CD4-positive, alpha-beta T cell (primary cell): ENCODE measurements at regions not wholly inside any gene's neighbourhood (a gene's known extent, or its start where the extent isn't known, plus 50 kb on each side); places are given as distances from the start of the nearest gene placed in this dataset.

Source experiments
- ATAC-seq: fragments of 200-7000 bp; cut with Tn5 transposase; one replicate; pipeline ENCODE4 v1.10.0; 2022; ENCODE audit warnings: mild to moderate bottlenecking; ENCODE audit not compliant: poor library complexity
- CTCF ChIA-PET: fragments of 350-600 bp; sonication (Branson Sonifier 250); formaldehyde crosslinking; loops from one replicate; lab custom pipeline; 2021; ENCODE audit warnings: antibody characterized with exemption, inconsistent platforms; lab: Charles Lee
- POLR2A ChIA-PET: fragments of 350-600 bp; sonication (Branson Sonifier 250); formaldehyde crosslinking; loops from one replicate; lab custom pipeline; 2021; ENCODE audit warnings: antibody characterized with exemption, inconsistent platforms; lab: Charles Lee
- DNase-seq, 14 experiments: peaks; one replicate each; pipeline ENCODE4 v3.0.0-alpha.2; 2013 to 2020; ENCODE audit warnings: mixed read lengths in 2 of 14
- H3K27ac ChIP-seq, 2 donors: one replicate each; pipeline versions ENCODE4 v1.5.1 to v1.7.0; 2013; ENCODE audit warnings: low read length in 2 of 2, low read depth in 1 of 2, mild to moderate bottlenecking in 1 of 2
- H3K27me3 ChIP-seq, 2 experiments: 1 replicate in 1 of 2; 2 replicates in 1 of 2; pipeline versions ENCODE4 v1.6.1 to v1.7.0; 2013; ENCODE audit warnings: low read length in 2 of 2, control low read depth in 1 of 2, mild to moderate bottlenecking in 1 of 2, moderate library complexity in 1 of 2; ENCODE audit not compliant: insufficient read depth in 2 of 2, control insufficient read depth in 1 of 2
- H3K36me3 ChIP-seq: one replicate; pipeline ENCODE4 v1.6.1; 2013; ENCODE audit warnings: low read length, control low read depth; ENCODE audit not compliant: insufficient read depth
- H3K4me1 ChIP-seq: one replicate; pipeline ENCODE4 v1.6.1; 2013; ENCODE audit warnings: low read length, control low read depth; ENCODE audit not compliant: insufficient read depth
- H3K4me3 ChIP-seq: one replicate; pipeline ENCODE4 v1.5.1; 2013; ENCODE audit warnings: mild to moderate bottlenecking, low read length, moderate library complexity
- H3K9me3 ChIP-seq, 2 experiments: 1 replicate in 1 of 2; 2 replicates in 1 of 2; pipeline versions ENCODE4 v1.6.1 to v1.7.0; 2013; ENCODE audit warnings: low read length in 2 of 2, mild to moderate bottlenecking in 2 of 2, control low read depth in 1 of 2, moderate library complexity in 1 of 2; ENCODE audit not compliant: control insufficient read depth in 1 of 2, insufficient read depth in 1 of 2
- H3K27ac Mint-ChIP-seq: one replicate; pipeline ENCODE4 v1.8.0; 2020; ENCODE audit warnings: mixed read lengths
- H3K27me3 Mint-ChIP-seq: one replicate; pipeline ENCODE4 v1.8.0; 2021; ENCODE audit warnings: mixed read lengths
- H3K36me3 Mint-ChIP-seq: one replicate; pipeline ENCODE4 v1.8.0; 2021; ENCODE audit warnings: low read depth, mixed read lengths
- H3K4me1 Mint-ChIP-seq: one replicate; pipeline ENCODE4 v1.8.0; 2021; ENCODE audit warnings: low read depth, mixed read lengths
- H3K4me3 Mint-ChIP-seq: one replicate; pipeline ENCODE4 v1.8.0; 2020; ENCODE audit warnings: mild to moderate bottlenecking, mixed read lengths
- H3K9me3 Mint-ChIP-seq: one replicate; pipeline ENCODE4 v1.8.0; 2020; ENCODE audit warnings: mixed read lengths
- CTCF ChIP-seq: fragments of 200-600 bp; IDR thresholded peaks from one replicate; pipeline ENCODE4 v1.8.0; 2022; ENCODE audit warnings: antibody characterized with exemption, mild to moderate bottlenecking
- intact Hi-C, 2 experiments: fragments of 100-400 bp; cut with DNase I in 1 of 2; cut with micrococcal nuclease in 1 of 2; formaldehyde crosslinking; loops; one replicate each; pipeline versions ENCODE4 v1.15.1 to v1.9.0; 2023 to 2025; cut with DNase I, micrococcal nuclease

- POLR2A ChIA-PET: no interaction called here
- no peak overlapping the region for H3K27ac ChIP-seq
- intact Hi-C loops: no loop called here
Observed at GRCh38 chr9:103811462-103811861, 282.6 kb upstream of the SMC2 start.

GRCh38 chr9:103816146-103816545 is 278.0 kb upstream of the SMC2 start:
- no peaks in the 10 kb centered on the region for H3K4me1 Mint-ChIP-seq
- H3K4me3 ChIP-seq: no peak overlapping the region
- no peak overlapping the region for H3K27ac ChIP-seq
- no peak for DNase-seq
- H3K4me3 Mint-ChIP-seq: no peak overlapping the region
- ChIA-PET CTCF (no interaction called here), POLR2A (no interaction called here)
- H3K9me3 ChIP-seq: peaks cover 0 to 6% of the 10 kb centered on the region in 2 experiments
- no peaks in the 10 kb centered on the region for H3K36me3 Mint-ChIP-seq
- no peaks in the 10 kb centered on the region for H3K9me3 Mint-ChIP-seq
- no peaks in the 10 kb centered on the region for H3K27me3 Mint-ChIP-seq
- H3K4me1 ChIP-seq: no peaks in the 10 kb centered on the region
- H3K27me3 ChIP-seq: no peaks in the 10 kb centered on the region
- H3K27ac Mint-ChIP-seq: no peak overlapping the region
- intact Hi-C loops: no loop called here
- H3K36me3 ChIP-seq: no peaks in the 10 kb centered on the region
- no peak for TF ChIP-seq CTCF
- ATAC-seq: no peak

More at GRCh38 chr9:103811462-103811861, 282.6 kb upstream of the SMC2 start:
- ATAC-seq (no peak), DNase-seq (no peak)
- H3K4me1 Mint-ChIP-seq: no peaks in the 10 kb centered on the region
- H3K27me3 ChIP-seq: no peaks in the 10 kb centered on the region
- H3K36me3 Mint-ChIP-seq: no peaks in the 10 kb centered on the region
- CTCF ChIA-PET: no interaction called here
- peaks cover 4% of the 10 kb centered on the region for H3K27me3 Mint-ChIP-seq
- peaks cover 3% of the 10 kb centered on the region for H3K9me3 Mint-ChIP-seq
- TF ChIP-seq CTCF: no peak
- no peak overlapping the region for H3K4me3 Mint-ChIP-seq
- H3K4me3 ChIP-seq: no peak overlapping the region
- H3K27ac Mint-ChIP-seq: no peak overlapping the region
- H3K4me1 ChIP-seq: no peaks in the 10 kb centered on the region
- H3K36me3 ChIP-seq: no peaks in the 10 kb centered on the region
- peaks cover 0 to 6% of the 10 kb centered on the region in 2 experiments for H3K9me3 ChIP-seq

- no peak for TF ChIP-seq CTCF
Observed at GRCh38 chr9:103819936-103820335, 274.2 kb upstream of the SMC2 start.

More at GRCh38 chr9:103819936-103820335, 274.2 kb upstream of the SMC2 start:
- no peak for ATAC-seq
- Mint-ChIP-seq H3K27ac (no peak overlapping the region), H3K9me3 (no peaks in the 10 kb centered on the region), H3K36me3 (no peaks in the 10 kb centered on the region), H3K27me3 (no peaks in the 10 kb centered on the region), H3K4me3 (no peak overlapping the region), H3K4me1 (no peaks in the 10 kb centered on the region)
- Histone ChIP-seq H3K4me1 (no peaks in the 10 kb centered on the region), H3K27ac (no peak overlapping the region), H3K4me3 (no peak overlapping the region), H3K27me3 (no peaks in the 10 kb centered on the region), H3K9me3 (no peaks in the 10 kb centered on the region), H3K36me3 (no peaks in the 10 kb centered on the region)
- DNase-seq: no peak
- intact Hi-C loops: no loop called here
- POLR2A ChIA-PET: no interaction called here
- CTCF ChIA-PET: no interaction called here
